Testis (tissue), 2 donors: ENCODE measurements at regions not wholly inside any gene's neighbourhood (a gene's known extent, or its start where the extent isn't known, plus 50 kb on each side); places are given as distances from the start of the nearest gene placed in this dataset.

Source experiments
- DNase-seq: peaks from one replicate; pipeline ENCODE4 v3.0.0-alpha.2; 2019
- H3K27ac ChIP-seq, 2 donors: fragments of 200-600 bp; sonication (generic); one replicate each; pipeline ENCODE4 v1.5.1; 2019
- H3K27me3 ChIP-seq: fragments of 200-600 bp; sonication (generic); one replicate; pipeline ENCODE4 v1.5.1; 2019
- H3K36me3 ChIP-seq: fragments of 200-600 bp; sonication (generic); one replicate; pipeline ENCODE4 v1.5.1; 2017; ENCODE audit warnings: low read depth; ENCODE audit errors: missing control alignments
- H3K4me1 ChIP-seq: fragments of 200-600 bp; sonication (generic); one replicate; pipeline ENCODE4 v1.5.1; 2019
- H3K4me3 ChIP-seq, 2 donors: fragments of 200-600 bp; sonication (generic); one replicate each; pipeline ENCODE4 v1.5.1; 2017 to 2019
- H3K9me3 ChIP-seq: fragments of 200-600 bp; sonication (generic); one replicate; pipeline ENCODE4 v1.5.1; 2017
- CTCF ChIP-seq, 3 experiments: fragments of 450-650 bp in 2 of 3; fragments of 200-600 bp in 1 of 3; sonication (generic) in 1 of 3; IDR thresholded peaks; one replicate each; pipeline ENCODE4 v1.5.1; 2016 to 2019; ENCODE audit warnings: antibody characterized with exemption in 3 of 3, mild to moderate bottlenecking in 2 of 3, moderate library complexity in 1 of 3
- POLR2A ChIP-seq: fragments of 450-650 bp; IDR thresholded peaks from one replicate; pipeline ENCODE4 v1.6.1; 2017; ENCODE audit warnings: antibody characterized with exemption, mild to moderate bottlenecking, moderate library complexity
- WGBS, 2 donors: methylation state at CpG; one replicate each; pipeline ENCODE4 v1.1.5; 2018; 5-methylcytosine and 5-hydroxymethylcytosine counted together
- intact Hi-C: fragments of 100-400 bp; cut with DNase I; formaldehyde crosslinking; loops from one replicate; pipeline ENCODE4 v1.15.1; 2023; ENCODE audit warnings: low total_unique reads

GRCh38 chr12:60489071-60489470, 893.2 kb downstream of the SLC16A7 start:
- intact Hi-C loops, result no loop called here
- Histone ChIP-seq H3K4me3 (no peak overlapping the region), H3K9me3 (no peaks in the 10 kb centered on the region), H3K36me3 (no peaks in the 10 kb centered on the region), H3K4me1 (no peaks in the 10 kb centered on the region), H3K27me3 (no peaks in the 10 kb centered on the region), H3K27ac (no peak overlapping the region)
- no peak for DNase-seq
- no peak for TF ChIP-seq POLR2A
- TF ChIP-seq CTCF (IDR thresholded peaks at IDR 0.05), result no peak

GRCh38 chr12:60494244-60494643, 898.4 kb downstream of the SLC16A7 start:
- H3K27ac ChIP-seq, result no peak overlapping the region
- no peak for DNase-seq
- no peaks in the 10 kb centered on the region for H3K36me3 ChIP-seq
- H3K27me3 ChIP-seq, result no peaks in the 10 kb centered on the region
- H3K9me3 ChIP-seq, result no peaks in the 10 kb centered on the region
- no peak overlapping the region for H3K4me3 ChIP-seq
- TF ChIP-seq POLR2A, result no peak
- peak in 1 of 3 experiments; percentile 43 for TF ChIP-seq CTCF (IDR thresholded peaks at IDR 0.05)
- intact Hi-C loops, result no loop called here
- no peaks in the 10 kb centered on the region for H3K4me1 ChIP-seq
- 33 to 43% methylated on average over 2 of the region's 2 CpGs for WGBS, 2 donors

GRCh38 chr12:60498656-60499055, 902.8 kb downstream of the SLC16A7 start:
- no peak for DNase-seq
- Histone ChIP-seq H3K4me3 (no peak overlapping the region), H3K9me3 (no peaks in the 10 kb centered on the region), H3K27ac (no peak overlapping the region), H3K36me3 (no peaks in the 10 kb centered on the region), H3K4me1 (no peaks in the 10 kb centered on the region), H3K27me3 (no peaks in the 10 kb centered on the region)
- 18 to 33% methylated on average over 1 of the region's 1 CpG for WGBS, 2 donors
- TF ChIP-seq POLR2A (no peak), CTCF (IDR thresholded peaks at IDR 0.05) (no peak)
- intact Hi-C loops, result no loop called here

- H3K27ac ChIP-seq, result no peak overlapping the region
- no peaks in the 10 kb centered on the region for H3K4me1 ChIP-seq
- TF ChIP-seq CTCF (IDR thresholded peaks at IDR 0.05) (no peak), POLR2A (no peak)
- H3K36me3 ChIP-seq, result no peaks in the 10 kb centered on the region
- H3K27me3 ChIP-seq, result no peaks in the 10 kb centered on the region
- 70 to 87% methylated on average over 2 of the region's 2 CpGs for WGBS, 2 donors
- H3K4me3 ChIP-seq, result no peak overlapping the region
- no peak for DNase-seq
- intact Hi-C loops, result no loop called here
- no peaks in the 10 kb centered on the region for H3K9me3 ChIP-seq
Measured at GRCh38 chr12:60501124-60501729, 905.4 kb downstream of the SLC16A7 start.

- Histone ChIP-seq H3K4me3 (no peak overlapping the region), H3K4me1 (no peaks in the 10 kb centered on the region), H3K27me3 (no peaks in the 10 kb centered on the region), H3K36me3 (no peaks in the 10 kb centered on the region), H3K27ac (no peak overlapping the region), H3K9me3 (no peaks in the 10 kb centered on the region)
- no peak for TF ChIP-seq CTCF (IDR thresholded peaks at IDR 0.05)
- no peak for TF ChIP-seq POLR2A
- 45 to 56% methylated on average over 5 of the region's 5 CpGs for WGBS, 2 donors
- no peak for DNase-seq
- intact Hi-C loops, result no loop called here
Measured at GRCh38 chr12:60522684-60523400, 927.0 kb downstream of the SLC16A7 start.
